ENCODE measurements at regions not wholly inside any gene's neighbourhood (a gene's known extent, or its start where the extent isn't known, plus 50 kb on each side); places are given as distances from the start of the nearest gene placed in this dataset.
"Not testable (repeated sequence)": the region's sequence is repeated elsewhere in the genome, so short reads cannot be mapped to it uniquely, and the experiment has no call there.

GRCh38 chr2:87498169-87498853 lies 249.6 kb upstream of the PLGLB2 start:
- DNase-seq: peak; percentile 65

DNA sequence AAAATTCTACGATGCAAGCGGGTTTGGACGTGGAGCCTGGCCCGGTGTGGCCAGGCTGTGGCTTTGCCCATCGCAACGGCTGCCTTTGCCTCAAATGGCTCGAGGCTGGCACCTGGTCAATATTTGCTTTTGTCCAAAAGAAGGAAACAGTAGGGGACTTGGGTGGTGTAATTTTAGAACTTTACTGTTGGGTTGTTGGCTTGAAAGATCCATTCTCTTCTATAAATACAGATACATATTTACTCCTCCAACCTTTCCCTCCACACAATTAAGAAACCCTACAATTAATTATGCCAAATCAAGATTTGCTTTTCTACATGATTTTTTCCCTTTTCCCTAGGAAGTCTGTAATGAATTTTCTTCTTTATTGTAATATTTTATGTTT lies 249.0 kb upstream of the PLGLB2 start:
- not testable (repeated sequence) for DNase-seq

GRCh38 chr2:87499860-87500259 lies 248.0 kb upstream of the PLGLB2 start:
- DNase-seq: not testable (repeated sequence)

- not testable (repeated sequence) for DNase-seq
Observed at GRCh38 chr2:87500421-87500820, 247.5 kb upstream of the PLGLB2 start.

DNA sequence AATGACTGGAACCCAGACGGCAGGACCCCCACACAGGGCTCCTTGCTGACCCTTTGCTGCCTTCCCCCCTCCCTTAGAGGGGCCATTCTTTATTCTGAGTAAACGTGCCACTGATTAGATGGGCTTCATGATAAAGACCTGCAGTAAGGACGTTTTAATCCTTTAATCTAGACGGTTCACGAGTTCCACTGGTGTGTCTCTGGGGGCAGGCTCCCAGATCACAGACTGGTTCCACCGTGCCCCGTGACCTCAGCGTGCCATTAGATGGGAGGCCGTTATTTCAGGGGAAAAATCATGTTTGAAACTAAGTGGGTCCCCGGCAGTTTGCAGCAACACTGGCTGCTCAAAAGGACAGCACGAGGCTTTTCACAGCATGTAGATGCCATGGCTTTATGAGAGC lies 246.9 kb upstream of the PLGLB2 start:
- DNase-seq: not testable (repeated sequence)

DNA sequence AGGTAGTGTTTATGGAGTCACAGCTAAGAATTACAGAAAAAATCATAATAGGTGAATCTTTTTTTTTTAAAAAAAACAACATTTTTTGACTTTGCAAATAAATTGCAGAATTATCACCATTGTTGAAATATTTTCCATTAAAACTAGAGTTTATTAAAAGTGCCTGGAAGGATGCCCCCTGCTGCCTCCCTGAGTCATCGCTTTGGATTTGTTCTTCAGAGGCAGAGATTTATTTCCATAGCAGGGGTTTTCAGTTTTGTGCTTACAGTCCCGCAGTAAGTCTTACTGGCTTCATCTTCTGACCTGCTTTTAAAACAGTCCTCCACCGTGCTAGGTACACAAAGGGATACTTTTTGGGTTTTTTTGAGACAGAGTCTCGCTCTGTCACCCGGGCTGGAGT lies 244.9 kb upstream of the PLGLB2 start:
- not testable (repeated sequence) for DNase-seq

GRCh38 chr2:87505239-87505638 lies 242.6 kb upstream of the PLGLB2 start:
- not testable (repeated sequence) for DNase-seq

GRCh38 chr2:87505909-87506308 lies 242.0 kb upstream of the PLGLB2 start:
- not testable (repeated sequence) for DNase-seq

DNA sequence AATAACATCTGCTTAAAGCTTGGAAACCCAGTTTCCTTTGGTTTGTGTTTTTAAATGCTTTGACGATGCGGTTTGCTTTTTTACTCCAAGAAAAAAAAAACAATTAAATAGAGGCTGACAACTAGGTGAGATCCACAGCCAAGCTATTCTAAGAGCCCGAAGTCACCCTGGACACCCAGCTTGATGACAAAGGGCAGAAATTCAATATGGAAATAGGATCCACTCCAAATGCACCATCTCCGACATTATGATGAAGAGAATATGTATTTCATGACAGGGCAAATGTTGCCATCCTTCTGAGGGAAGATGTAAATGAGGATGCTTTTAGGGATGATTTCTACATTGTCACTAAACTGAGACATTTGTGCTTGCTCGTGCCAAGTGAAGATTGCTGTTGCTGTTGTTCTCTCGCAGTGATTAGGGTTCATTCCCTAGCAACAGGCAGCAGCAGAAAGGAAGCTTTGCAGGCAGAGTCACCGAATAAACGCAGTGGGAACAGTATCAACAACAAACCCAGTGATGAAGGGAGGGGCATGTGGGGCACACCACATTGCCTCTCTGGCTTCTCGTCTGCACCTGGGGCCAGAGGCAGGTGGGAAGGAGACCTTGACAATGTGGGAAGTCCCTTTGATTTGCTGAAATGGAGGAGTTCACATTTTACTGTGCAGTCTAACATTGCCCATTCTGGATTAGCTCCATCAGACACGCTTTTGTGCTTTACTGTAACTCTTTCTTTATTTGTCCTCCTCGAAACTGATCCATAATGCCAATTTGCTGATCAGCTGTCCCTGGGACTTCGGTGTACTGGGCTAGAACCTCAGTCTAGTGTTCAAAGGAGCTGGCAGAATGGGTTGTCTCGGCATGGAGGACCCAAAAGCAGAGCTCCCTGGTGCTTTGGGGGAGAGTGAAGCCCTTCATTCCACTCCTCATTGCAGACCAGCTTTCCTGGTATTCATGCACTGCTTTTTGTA lies 240.2 kb upstream of the PLGLB2 start:
- DNase-seq: not testable (repeated sequence)

- not testable (repeated sequence) for DNase-seq
Observed at GRCh38 chr2:87511195-87511778, 236.6 kb upstream of the PLGLB2 start.

GRCh38 chr2:87512864-87513530 lies 234.9 kb upstream of the PLGLB2 start:
- DNase-seq: not testable (repeated sequence)

DNA sequence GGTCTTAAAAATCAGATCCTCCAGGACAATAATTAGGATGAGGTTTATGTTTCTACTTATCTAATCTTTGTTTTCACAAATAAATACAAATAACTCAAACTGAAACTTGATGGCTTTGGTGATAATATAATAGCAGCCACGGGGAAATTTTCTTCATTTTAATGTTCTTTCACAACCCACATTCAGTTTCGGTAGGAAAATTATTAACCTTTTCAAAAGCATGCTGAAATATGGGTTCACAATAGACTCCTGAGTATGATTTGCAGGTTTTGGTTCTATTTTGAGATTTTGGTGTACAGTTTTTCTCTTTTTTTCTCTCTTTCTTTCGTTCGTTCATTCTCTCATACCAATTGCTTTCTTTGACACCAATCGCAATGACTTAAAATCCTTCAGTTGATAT lies 233.9 kb upstream of the PLGLB2 start:
- not testable (repeated sequence) for DNase-seq

- not testable (repeated sequence) for DNase-seq
Observed at GRCh38 chr2:87514515-87514914, 233.4 kb upstream of the PLGLB2 start.

DNA sequence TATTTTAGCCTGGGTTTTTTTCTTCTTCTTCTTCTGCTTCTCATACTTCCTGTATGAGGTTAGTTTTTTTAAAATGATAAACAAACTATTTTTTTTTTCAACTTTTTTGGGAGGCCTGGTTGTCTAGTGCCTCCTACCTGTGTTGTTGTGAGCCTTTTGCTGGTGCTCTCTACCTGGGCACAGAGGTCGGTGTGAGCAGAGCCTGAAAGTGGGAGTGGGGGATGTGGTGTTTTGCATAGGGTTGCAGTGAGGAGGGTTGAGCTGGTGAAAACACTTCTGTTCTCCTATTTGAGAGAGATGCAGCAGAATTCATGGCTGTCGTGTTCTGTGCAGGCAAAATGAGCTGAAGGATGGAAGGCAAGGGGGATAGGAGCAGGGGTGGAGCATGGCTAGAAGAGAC lies 232.7 kb upstream of the PLGLB2 start:
- not testable (repeated sequence) for DNase-seq

DNA sequence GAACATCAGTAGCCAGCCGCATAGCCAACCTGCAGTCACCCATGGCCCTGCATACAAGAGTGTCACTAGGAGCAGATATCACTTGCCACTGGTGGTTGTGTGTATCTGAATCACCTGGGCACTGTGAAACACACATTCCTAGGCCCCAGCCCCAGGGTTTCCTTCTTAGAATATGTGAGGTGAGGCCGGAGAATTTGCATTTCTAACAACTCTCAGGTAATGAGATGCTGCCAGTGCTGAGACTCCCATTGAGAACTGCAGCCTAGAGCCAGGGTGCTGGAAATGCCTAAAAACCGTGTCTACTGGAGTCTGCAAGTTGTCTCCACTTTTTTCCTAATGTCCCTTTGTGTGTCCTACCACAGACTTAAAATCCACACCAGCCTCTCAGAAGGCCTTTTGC lies 232.0 kb upstream of the PLGLB2 start:
- DNase-seq: not testable (repeated sequence)

- DNase-seq: not testable (repeated sequence)
Observed at GRCh38 chr2:87516369-87516967, 231.4 kb upstream of the PLGLB2 start.

DNA sequence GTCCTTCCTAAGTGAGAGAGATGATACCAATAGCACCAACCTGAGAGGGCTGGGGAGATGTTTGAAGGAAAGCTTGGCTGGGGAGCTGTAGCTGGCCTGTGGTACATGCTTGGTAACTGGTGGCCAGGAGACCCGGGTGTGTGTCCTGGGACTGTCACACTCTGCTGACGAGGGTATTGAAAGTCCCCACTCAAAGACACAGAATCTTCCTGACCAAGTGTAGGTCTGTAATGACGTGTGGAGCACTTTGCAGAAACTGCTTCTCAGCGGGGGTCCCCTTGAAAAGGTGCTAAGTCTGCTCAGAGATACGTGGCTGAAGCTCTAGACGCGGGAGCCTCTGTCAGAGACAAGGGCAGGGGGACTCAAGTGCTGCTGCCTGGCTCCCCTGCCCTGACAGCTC lies 230.4 kb upstream of the PLGLB2 start:
- DNase-seq: not testable (repeated sequence)

DNA sequence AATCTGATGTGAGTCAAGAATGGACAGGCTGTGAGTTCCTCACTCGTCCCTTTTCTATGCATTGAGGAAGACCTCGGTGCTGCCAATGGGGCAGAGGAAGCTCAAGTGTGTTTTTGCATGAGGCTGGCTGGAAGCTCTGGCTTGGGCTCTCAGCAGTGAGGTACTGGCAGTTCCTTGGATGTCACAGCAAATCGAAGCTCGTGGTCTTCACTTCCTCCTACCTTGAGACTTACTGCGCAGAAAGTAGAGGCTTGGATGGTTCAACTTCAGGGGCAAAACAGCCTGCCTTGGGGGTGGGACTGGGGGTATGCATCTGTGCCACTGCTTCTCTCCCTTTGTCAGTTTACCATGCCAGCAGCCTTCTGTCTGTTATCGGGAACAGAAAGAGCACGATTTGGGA lies 229.8 kb upstream of the PLGLB2 start:
- not testable (repeated sequence) for DNase-seq

- DNase-seq: not testable (repeated sequence)
Observed at GRCh38 chr2:87518547-87518946, 229.3 kb upstream of the PLGLB2 start.

DNA sequence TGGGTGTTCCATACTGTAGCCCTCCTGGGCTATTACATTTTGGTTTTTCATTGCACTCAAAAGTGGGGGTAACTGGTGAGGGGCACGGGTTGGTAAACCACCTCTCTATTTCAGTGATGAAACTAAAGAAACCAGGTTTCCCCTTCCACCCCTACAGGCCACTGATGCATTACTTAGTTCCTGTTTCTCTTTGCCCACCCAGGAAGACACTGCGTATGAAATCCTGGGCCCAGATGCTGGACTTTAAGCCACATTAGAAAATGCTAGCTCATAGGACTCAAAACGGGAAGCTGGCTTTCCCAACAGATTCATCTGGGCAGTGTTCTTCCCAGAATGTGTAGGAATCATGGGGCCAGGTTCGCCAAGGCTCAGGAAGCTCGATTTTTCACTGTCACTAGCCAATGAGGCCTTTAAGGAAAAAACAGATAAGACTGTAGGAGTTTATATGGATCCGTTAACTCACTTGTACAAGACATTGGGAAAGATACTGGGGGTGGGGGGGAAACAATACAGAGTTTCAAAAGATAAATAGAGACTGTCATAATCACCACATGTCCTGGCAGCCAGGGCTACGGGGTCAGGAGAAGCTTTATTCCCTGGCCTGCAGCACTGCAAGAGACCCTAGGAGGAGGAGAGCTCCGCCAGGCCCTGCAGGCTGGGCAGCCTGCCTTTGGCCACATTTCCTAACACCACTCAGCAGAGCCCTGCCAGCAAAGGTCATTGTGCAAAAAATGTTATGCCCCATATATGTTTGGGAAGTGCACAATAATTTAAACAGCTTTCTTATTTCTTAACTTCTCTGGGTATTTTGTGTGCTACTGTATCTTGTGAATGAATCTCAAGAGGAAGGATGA lies 228.5 kb upstream of the PLGLB2 start:
- not testable (repeated sequence) for DNase-seq

DNA sequence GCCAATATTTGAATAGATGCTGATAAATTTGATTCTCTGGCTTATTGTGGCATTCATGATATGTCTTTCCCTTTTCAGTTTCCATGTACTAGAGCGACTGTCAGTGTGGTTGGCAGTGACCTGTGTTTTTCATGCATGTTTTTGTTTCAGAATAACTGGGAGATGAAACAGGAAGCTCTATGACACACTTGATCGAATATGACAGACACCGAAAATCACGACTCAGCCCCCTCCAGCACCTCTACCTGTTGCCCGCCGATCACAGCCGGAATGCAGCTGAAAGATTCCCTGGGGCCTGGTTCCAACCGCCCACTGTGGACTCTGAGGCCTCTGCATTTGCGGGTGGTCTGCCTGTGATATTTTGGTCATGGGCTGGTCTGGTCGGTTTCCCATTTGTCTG lies 226.8 kb upstream of the PLGLB2 start:
- DNase-seq: peak; percentile 64
